ENCODE measurements at regions not wholly inside any gene's neighbourhood (a gene's known extent, or its start where the extent isn't known, plus 50 kb on each side); places are given as distances from the start of the nearest gene placed in this dataset.
"Not testable (repeated sequence)": the region's sequence is repeated elsewhere in the genome, so short reads cannot be mapped to it uniquely, and the experiment has no call there.

DNA sequence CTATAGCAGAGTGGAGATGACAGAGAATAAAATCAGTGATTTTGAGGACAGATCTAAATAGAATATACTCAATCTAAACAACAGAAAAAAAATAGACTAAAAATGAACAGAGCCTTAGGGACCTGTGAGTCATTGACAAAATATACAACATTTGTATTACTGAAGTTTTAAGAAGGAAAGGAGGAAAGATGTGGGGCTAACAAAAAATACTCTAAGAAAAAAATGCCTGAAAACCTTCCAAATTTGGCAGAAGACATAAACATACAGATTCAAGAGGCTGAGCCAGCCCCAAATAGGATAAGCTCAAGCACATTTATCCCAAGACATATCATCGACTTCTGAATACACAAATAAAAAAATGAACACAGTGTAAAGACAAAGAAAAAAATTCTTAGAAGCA lies 123.6 kb upstream of the INTU start:
- no peaks in the 10 kb centered on the region for H3K9me3 ChIP-seq (ENCODE audit: insufficient read depth, low read depth, low read length)
- H3K27me3 ChIP-seq (ENCODE audit: insufficient read depth, low read length): no peaks in the 10 kb centered on the region
- no peaks in the 10 kb centered on the region for H3K9me3 Mint-ChIP-seq (ENCODE audit: unreplicated experiment)
- peaks cover 4% of the 10 kb centered on the region for H3K4me1 Mint-ChIP-seq (ENCODE audit: low read depth, unreplicated experiment)
- no peak for TF ChIP-seq CTCF (IDR thresholded peaks at IDR 0.05; ENCODE audit: insufficient read depth, low read depth, low read length)
- no peak for TF ChIP-seq EZH2 (IDR thresholded peaks at IDR 0.05; ENCODE audit: insufficient read depth, low read length)
- H3K27me3 Mint-ChIP-seq (ENCODE audit: low read depth, unreplicated experiment): no peaks in the 10 kb centered on the region
- H3K36me3 ChIP-seq (ENCODE audit: insufficient read depth, low read length): no peaks in the 10 kb centered on the region
- no peaks in the 10 kb centered on the region for H4K20me1 ChIP-seq (ENCODE audit: insufficient read depth, low read length)
- no peak overlapping the region for H3K27ac ChIP-seq (ENCODE audit: low read depth, low read length)
- DNase-seq (ENCODE audit: low read depth): peak; percentile 21
- H3K9ac ChIP-seq (ENCODE audit: low read length): no peak overlapping the region
- H3K4me3 Mint-ChIP-seq (ENCODE audit: unreplicated experiment): no peak overlapping the region
- H3K79me2 ChIP-seq (ENCODE audit: insufficient read depth, low read length): no peaks in the 10 kb centered on the region
- no peaks in the 10 kb centered on the region for H3K36me3 Mint-ChIP-seq (ENCODE audit: low read depth, unreplicated experiment)
- FAIRE-seq: no peak
- H3K4me2 ChIP-seq (ENCODE audit: low read length): no peak overlapping the region
- H3K27ac Mint-ChIP-seq (ENCODE audit: unreplicated experiment): no peak overlapping the region
- H3K4me1 ChIP-seq (ENCODE audit: insufficient read depth, low read length): peaks cover 8% of the 10 kb centered on the region
- no peak overlapping the region for H2AFZ ChIP-seq (ENCODE audit: low read depth, low read length)
- H3K4me3 ChIP-seq (ENCODE audit: insufficient read depth, low read depth, low read length): no peak overlapping the region

- H3K4me1 Mint-ChIP-seq (ENCODE audit: low read depth, unreplicated experiment); H2AFZ ChIP-seq (ENCODE audit: low read depth, low read length); H3K27ac ChIP-seq (ENCODE audit: low read depth, low read length); H4K20me1 ChIP-seq (ENCODE audit: insufficient read depth, low read length); FAIRE-seq; H3K79me2 ChIP-seq (ENCODE audit: insufficient read depth, low read length); H3K4me1 ChIP-seq (ENCODE audit: insufficient read depth, low read length); H3K9me3 Mint-ChIP-seq (ENCODE audit: unreplicated experiment); H3K9me3 ChIP-seq (ENCODE audit: insufficient read depth, low read depth, low read length); H3K9ac ChIP-seq (ENCODE audit: low read length); H3K4me3 Mint-ChIP-seq (ENCODE audit: unreplicated experiment); DNase-seq (ENCODE audit: low read depth); H3K4me2 ChIP-seq (ENCODE audit: low read length); H3K36me3 Mint-ChIP-seq (ENCODE audit: low read depth, unreplicated experiment); H3K36me3 ChIP-seq (ENCODE audit: insufficient read depth, low read length); H3K27me3 ChIP-seq (ENCODE audit: insufficient read depth, low read length); H3K4me3 ChIP-seq (ENCODE audit: insufficient read depth, low read depth, low read length); H3K27ac Mint-ChIP-seq (ENCODE audit: unreplicated experiment); H3K27me3 Mint-ChIP-seq (ENCODE audit: low read depth, unreplicated experiment): not testable (repeated sequence)
Measured at GRCh38 chr4:127512672-127513071, 120.1 kb upstream of the INTU start.

DNA sequence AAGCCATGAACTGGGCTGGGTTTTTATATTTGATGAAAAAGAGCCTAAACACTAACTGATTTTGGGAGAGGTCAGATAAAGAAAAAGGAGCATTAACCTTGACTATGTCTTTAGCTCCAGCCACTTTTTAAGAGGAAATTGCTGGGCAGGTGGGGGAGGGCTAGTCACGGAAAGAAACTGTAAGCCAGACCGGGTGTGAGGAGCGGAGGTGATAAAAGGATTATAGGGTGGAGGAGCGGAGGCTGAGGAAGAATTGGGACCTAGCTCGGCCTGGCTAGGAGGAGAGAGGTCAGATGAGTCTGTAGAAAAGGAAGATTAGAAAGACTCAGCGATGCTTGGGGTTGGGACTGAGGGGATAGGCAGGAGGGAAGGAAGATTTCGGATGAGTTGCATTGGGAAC lies 117.5 kb upstream of the INTU start:
- not testable (repeated sequence) for H3K36me3 Mint-ChIP-seq (ENCODE audit: low read depth, unreplicated experiment); H3K27ac Mint-ChIP-seq (ENCODE audit: unreplicated experiment); H3K9me3 ChIP-seq (ENCODE audit: insufficient read depth, low read depth, low read length); H3K27ac ChIP-seq (ENCODE audit: low read depth, low read length); H3K4me2 ChIP-seq (ENCODE audit: low read length); H3K4me1 Mint-ChIP-seq (ENCODE audit: low read depth, unreplicated experiment); H3K4me3 Mint-ChIP-seq (ENCODE audit: unreplicated experiment); H3K9ac ChIP-seq (ENCODE audit: low read length); H4K20me1 ChIP-seq (ENCODE audit: insufficient read depth, low read length); H3K4me3 ChIP-seq (ENCODE audit: insufficient read depth, low read depth, low read length); H2AFZ ChIP-seq (ENCODE audit: low read depth, low read length); H3K79me2 ChIP-seq (ENCODE audit: insufficient read depth, low read length); H3K9me3 Mint-ChIP-seq (ENCODE audit: unreplicated experiment); H3K4me1 ChIP-seq (ENCODE audit: insufficient read depth, low read length); DNase-seq (ENCODE audit: low read depth); H3K36me3 ChIP-seq (ENCODE audit: insufficient read depth, low read length); FAIRE-seq; H3K27me3 ChIP-seq (ENCODE audit: insufficient read depth, low read length); H3K27me3 Mint-ChIP-seq (ENCODE audit: low read depth, unreplicated experiment)

DNA sequence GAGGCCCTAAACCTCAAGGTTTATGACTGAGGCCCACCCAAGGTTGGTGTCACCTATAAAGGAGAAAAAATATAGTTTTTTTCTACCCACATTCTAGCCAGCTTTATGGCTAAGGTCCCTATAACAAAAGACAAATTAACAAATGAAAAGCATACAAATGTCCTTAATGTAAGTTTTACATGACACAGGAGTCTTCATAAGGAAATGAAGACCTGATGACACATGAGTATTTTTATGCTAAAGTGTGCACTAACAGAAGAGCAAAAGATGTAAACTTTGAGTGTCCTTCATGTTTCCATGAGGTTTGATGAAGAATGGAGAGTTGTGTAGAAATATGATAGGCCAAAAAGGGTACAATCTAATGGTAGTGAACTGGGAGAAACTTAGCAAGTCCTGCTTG lies 114.7 kb upstream of the INTU start:
- no peaks in the 10 kb centered on the region for H3K9me3 ChIP-seq (ENCODE audit: insufficient read depth, low read depth, low read length)
- H3K27ac Mint-ChIP-seq (ENCODE audit: unreplicated experiment): no peak overlapping the region
- H3K27ac ChIP-seq (ENCODE audit: low read depth, low read length): no peak overlapping the region
- no peaks in the 10 kb centered on the region for H3K79me2 ChIP-seq (ENCODE audit: insufficient read depth, low read length)
- no peaks in the 10 kb centered on the region for H3K27me3 Mint-ChIP-seq (ENCODE audit: low read depth, unreplicated experiment)
- no peak overlapping the region for H3K4me3 Mint-ChIP-seq (ENCODE audit: unreplicated experiment)
- H3K36me3 ChIP-seq (ENCODE audit: insufficient read depth, low read length): no peaks in the 10 kb centered on the region
- no peaks in the 10 kb centered on the region for H3K9me3 Mint-ChIP-seq (ENCODE audit: unreplicated experiment)
- H3K4me2 ChIP-seq (ENCODE audit: low read length): no peak overlapping the region
- H3K4me1 Mint-ChIP-seq (ENCODE audit: low read depth, unreplicated experiment): no peaks in the 10 kb centered on the region
- no peaks in the 10 kb centered on the region for H4K20me1 ChIP-seq (ENCODE audit: insufficient read depth, low read length)
- no peaks in the 10 kb centered on the region for H3K4me1 ChIP-seq (ENCODE audit: insufficient read depth, low read length)
- no peak overlapping the region for H2AFZ ChIP-seq (ENCODE audit: low read depth, low read length)
- DNase-seq (ENCODE audit: low read depth): no peak
- no peaks in the 10 kb centered on the region for H3K27me3 ChIP-seq (ENCODE audit: insufficient read depth, low read length)
- no peak overlapping the region for H3K4me3 ChIP-seq (ENCODE audit: insufficient read depth, low read depth, low read length)
- H3K36me3 Mint-ChIP-seq (ENCODE audit: low read depth, unreplicated experiment): no peaks in the 10 kb centered on the region
- no peak overlapping the region for H3K9ac ChIP-seq (ENCODE audit: low read length)
- no peak for TF ChIP-seq EZH2 (IDR thresholded peaks at IDR 0.05; ENCODE audit: insufficient read depth, low read length)
- no peak for TF ChIP-seq CTCF (IDR thresholded peaks at IDR 0.05; ENCODE audit: insufficient read depth, low read depth, low read length)
- FAIRE-seq: no peak
